ENCODE measurements at regions not wholly inside any gene's neighbourhood (a gene's known extent, or its start where the extent isn't known, plus 50 kb on each side); places are given as distances from the start of the nearest gene placed in this dataset.

GRCh38 chr9:87256973-87257372, 240.7 kb upstream of the DAPK1 start:
- Histone ChIP-seq H3K27ac (ENCODE audit: low read depth in 1 of 2, low read length in 1 of 2) (no peak overlapping the region), H3K27me3 (ENCODE audit: control insufficient read depth in 2 of 2, insufficient read depth in 1 of 2, low read length in 1 of 2) (no peaks in the 10 kb centered on the region), H3K36me3 (ENCODE audit: control insufficient read depth in 2 of 2, insufficient read depth in 2 of 2, low read length in 1 of 2) (no peaks in the 10 kb centered on the region), H3K9me3 (ENCODE audit: control insufficient read depth in 2 of 2, insufficient read depth in 1 of 2, low read length in 1 of 2) (no peaks in the 10 kb centered on the region), H3K4me1 (ENCODE audit: control insufficient read depth in 2 of 2, insufficient read depth in 2 of 2, low read length in 2 of 2) (peaks cover 0 to 2% of the 10 kb centered on the region in 2 donors), H3K4me3 (ENCODE audit: low read length in 2 of 2) (no peak overlapping the region)
- no peak for DNase-seq (ENCODE audit: low read depth in 6 of 9, low spot score in 9 of 9)

GRCh38 chr9:87259543-87260518, 237.8 kb upstream of the DAPK1 start:
- no peaks in the 10 kb centered on the region for H3K9me3 ChIP-seq (ENCODE audit: control insufficient read depth in 2 of 2, insufficient read depth in 1 of 2, low read length in 1 of 2)
- no peaks in the 10 kb centered on the region for H3K27me3 ChIP-seq (ENCODE audit: control insufficient read depth in 2 of 2, insufficient read depth in 1 of 2, low read length in 1 of 2)
- 86% methylated on average over 20 of the region's 20 CpGs for WGBS
- peak in 1 of 9 donors; percentile 18 for DNase-seq (ENCODE audit: low read depth in 6 of 9, low spot score in 9 of 9)
- H3K36me3 ChIP-seq (ENCODE audit: control insufficient read depth in 2 of 2, insufficient read depth in 2 of 2, low read length in 1 of 2), result no peaks in the 10 kb centered on the region
- H3K27ac ChIP-seq (ENCODE audit: low read depth in 1 of 2, low read length in 1 of 2), result peak overlapping the region in 1 of 2 donors; percentile 46
- H3K4me3 ChIP-seq (ENCODE audit: low read length in 2 of 2), result no peak overlapping the region
- H3K4me1 ChIP-seq (ENCODE audit: control insufficient read depth in 2 of 2, insufficient read depth in 2 of 2, low read length in 2 of 2), result peaks cover 0 to 2% of the 10 kb centered on the region in 2 donors

GRCh38 chr9:87263291-87263690, 234.4 kb upstream of the DAPK1 start:
- H3K27ac ChIP-seq (ENCODE audit: low read depth in 1 of 2, low read length in 1 of 2), result no peak overlapping the region
- no peaks in the 10 kb centered on the region for H3K27me3 ChIP-seq (ENCODE audit: control insufficient read depth in 2 of 2, insufficient read depth in 1 of 2, low read length in 1 of 2)
- H3K9me3 ChIP-seq (ENCODE audit: control insufficient read depth in 2 of 2, insufficient read depth in 1 of 2, low read length in 1 of 2), result no peaks in the 10 kb centered on the region
- DNase-seq (ENCODE audit: low read depth in 6 of 9, low spot score in 9 of 9), result no peak
- peaks cover 0 to 2% of the 10 kb centered on the region in 2 donors for H3K4me1 ChIP-seq (ENCODE audit: control insufficient read depth in 2 of 2, insufficient read depth in 2 of 2, low read length in 2 of 2)
- no peaks in the 10 kb centered on the region for H3K36me3 ChIP-seq (ENCODE audit: control insufficient read depth in 2 of 2, insufficient read depth in 2 of 2, low read length in 1 of 2)
- no peak overlapping the region for H3K4me3 ChIP-seq (ENCODE audit: low read length in 2 of 2)
- WGBS, result 83% methylated on average over 9 of the region's 9 CpGs

- no peak for DNase-seq (ENCODE audit: low read depth in 6 of 9, low spot score in 9 of 9)
- H3K27ac ChIP-seq (ENCODE audit: low read depth in 1 of 2, low read length in 1 of 2), result no peak overlapping the region
- peaks cover 0 to 3% of the 10 kb centered on the region in 2 donors for H3K4me1 ChIP-seq (ENCODE audit: control insufficient read depth in 2 of 2, insufficient read depth in 2 of 2, low read length in 2 of 2)
- 97% methylated on average over 1 of the region's 1 CpG for WGBS
- H3K9me3 ChIP-seq (ENCODE audit: control insufficient read depth in 2 of 2, insufficient read depth in 1 of 2, low read length in 1 of 2), result no peaks in the 10 kb centered on the region
- H3K27me3 ChIP-seq (ENCODE audit: control insufficient read depth in 2 of 2, insufficient read depth in 1 of 2, low read length in 1 of 2), result peaks cover 0 to 2% of the 10 kb centered on the region in 2 donors
- no peak overlapping the region for H3K4me3 ChIP-seq (ENCODE audit: low read length in 2 of 2)
- no peaks in the 10 kb centered on the region for H3K36me3 ChIP-seq (ENCODE audit: control insufficient read depth in 2 of 2, insufficient read depth in 2 of 2, low read length in 1 of 2)
These were observed 231.0 kb upstream of the DAPK1 start for GRCh38 chr9:87266697-87267096.

- DNase-seq (ENCODE audit: low read depth in 6 of 9, low spot score in 9 of 9), result no peak
- Histone ChIP-seq H3K9me3 (ENCODE audit: control insufficient read depth in 2 of 2, insufficient read depth in 1 of 2, low read length in 1 of 2) (no peaks in the 10 kb centered on the region), H3K36me3 (ENCODE audit: control insufficient read depth in 2 of 2, insufficient read depth in 2 of 2, low read length in 1 of 2) (no peaks in the 10 kb centered on the region), H3K27me3 (ENCODE audit: control insufficient read depth in 2 of 2, insufficient read depth in 1 of 2, low read length in 1 of 2) (peaks cover 0 to 2% of the 10 kb centered on the region in 2 donors), H3K4me3 (ENCODE audit: low read length in 2 of 2) (no peak overlapping the region), H3K27ac (ENCODE audit: low read depth in 1 of 2, low read length in 1 of 2) (peak overlapping the region in 1 of 2 donors; percentile 8), H3K4me1 (ENCODE audit: control insufficient read depth in 2 of 2, insufficient read depth in 2 of 2, low read length in 2 of 2) (peaks cover 0 to 3% of the 10 kb centered on the region in 2 donors)
- 93% methylated on average over 15 of the region's 15 CpGs for WGBS
These were observed 230.2 kb upstream of the DAPK1 start for GRCh38 chr9:87267251-87268070.

GRCh38 chr9:87269296-87270176, 228.1 kb upstream of the DAPK1 start:
- Histone ChIP-seq H3K27me3 (ENCODE audit: control insufficient read depth in 2 of 2, insufficient read depth in 1 of 2, low read length in 1 of 2) (peaks cover 0 to 2% of the 10 kb centered on the region in 2 donors), H3K4me3 (ENCODE audit: low read length in 2 of 2) (no peak overlapping the region), H3K9me3 (ENCODE audit: control insufficient read depth in 2 of 2, insufficient read depth in 1 of 2, low read length in 1 of 2) (no peaks in the 10 kb centered on the region), H3K36me3 (ENCODE audit: control insufficient read depth in 2 of 2, insufficient read depth in 2 of 2, low read length in 1 of 2) (no peaks in the 10 kb centered on the region), H3K4me1 (ENCODE audit: control insufficient read depth in 2 of 2, insufficient read depth in 2 of 2, low read length in 2 of 2) (peaks cover 0 to 3% of the 10 kb centered on the region in 2 donors), H3K27ac (ENCODE audit: low read depth in 1 of 2, low read length in 1 of 2) (no peak overlapping the region)
- 74% methylated on average over 7 of the region's 7 CpGs for WGBS
- DNase-seq (ENCODE audit: low read depth in 6 of 9, low spot score in 9 of 9), result no peak

- Histone ChIP-seq H3K27me3 (ENCODE audit: control insufficient read depth in 2 of 2, insufficient read depth in 1 of 2, low read length in 1 of 2) (peaks cover 0 to 4% of the 10 kb centered on the region in 2 donors), H3K36me3 (ENCODE audit: control insufficient read depth in 2 of 2, insufficient read depth in 2 of 2, low read length in 1 of 2) (no peaks in the 10 kb centered on the region), H3K4me3 (ENCODE audit: low read length in 2 of 2) (no peak overlapping the region), H3K27ac (ENCODE audit: low read depth in 1 of 2, low read length in 1 of 2) (no peak overlapping the region), H3K4me1 (ENCODE audit: control insufficient read depth in 2 of 2, insufficient read depth in 2 of 2, low read length in 2 of 2) (peaks cover 0 to 3% of the 10 kb centered on the region in 2 donors), H3K9me3 (ENCODE audit: control insufficient read depth in 2 of 2, insufficient read depth in 1 of 2, low read length in 1 of 2) (no peaks in the 10 kb centered on the region)
- WGBS, result 40% methylated on average over 16 of the region's 16 CpGs
- DNase-seq (ENCODE audit: low read depth in 6 of 9, low spot score in 9 of 9), result no peak
These were observed 227.3 kb upstream of the DAPK1 start for GRCh38 chr9:87270221-87270847.

GRCh38 chr9:87270848-87271234, 226.8 kb upstream of the DAPK1 start:
- WGBS, result 83% methylated on average over 8 of the region's 8 CpGs
- no peaks in the 10 kb centered on the region for H3K9me3 ChIP-seq (ENCODE audit: control insufficient read depth in 2 of 2, insufficient read depth in 1 of 2, low read length in 1 of 2)
- H3K27ac ChIP-seq (ENCODE audit: low read depth in 1 of 2, low read length in 1 of 2), result no peak overlapping the region
- DNase-seq (ENCODE audit: low read depth in 6 of 9, low spot score in 9 of 9), result no peak
- H3K36me3 ChIP-seq (ENCODE audit: control insufficient read depth in 2 of 2, insufficient read depth in 2 of 2, low read length in 1 of 2), result no peaks in the 10 kb centered on the region
- no peak overlapping the region for H3K4me3 ChIP-seq (ENCODE audit: low read length in 2 of 2)
- H3K27me3 ChIP-seq (ENCODE audit: control insufficient read depth in 2 of 2, insufficient read depth in 1 of 2, low read length in 1 of 2), result peaks cover 0 to 4% of the 10 kb centered on the region in 2 donors
- peaks cover 0 to 6% of the 10 kb centered on the region in 2 donors for H3K4me1 ChIP-seq (ENCODE audit: control insufficient read depth in 2 of 2, insufficient read depth in 2 of 2, low read length in 2 of 2)

Measured in thymus (tissue), 11 donors.